ENCODE measurements at regions not wholly inside any gene's neighbourhood (a gene's known extent, or its start where the extent isn't known, plus 50 kb on each side); places are given as distances from the start of the nearest gene placed in this dataset.

DNA sequence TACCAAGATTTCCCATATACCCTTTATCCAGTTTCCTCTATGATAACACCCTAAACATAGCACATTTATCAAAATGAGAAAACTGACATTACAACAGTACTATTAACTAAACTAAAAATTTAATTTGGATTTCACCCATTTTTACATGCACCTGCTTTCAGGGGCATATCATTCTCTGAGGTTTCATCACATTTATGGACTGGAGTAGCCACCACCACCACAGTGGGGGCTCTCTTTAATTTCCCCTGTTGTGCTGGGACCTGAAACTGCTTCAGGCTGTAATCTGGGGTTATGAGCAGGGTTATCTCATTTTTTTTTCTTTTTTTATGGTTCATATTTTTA lies 637.9 kb upstream of the DPP6 start:
- Histone ChIP-seq H2BK15ac (replicated peaks; ENCODE audit: low read depth) (no peak overlapping the region), H3K23ac (ENCODE audit: low read length) (no peak overlapping the region), H3K4me1 (ENCODE audit: control insufficient read depth, low read depth, low read length) (no peaks in the 10 kb centered on the region), H2AK5ac (ENCODE audit: low read length) (no peak overlapping the region), H2BK120ac (ENCODE audit: low read depth, low read length) (no peak overlapping the region), H3K36me3 (ENCODE audit: control insufficient read depth, insufficient read depth, low read length) (no peaks in the 10 kb centered on the region), H3K4ac (ENCODE audit: low read depth, low read length) (no peak overlapping the region), H3K79me2 (ENCODE audit: control insufficient read depth, insufficient read depth, low read length) (no peaks in the 10 kb centered on the region), H3K79me1 (ENCODE audit: low read length) (no peaks in the 10 kb centered on the region), H3K4me2 (ENCODE audit: low read length) (no peak overlapping the region), H2BK5ac (ENCODE audit: low read length) (no peak overlapping the region), H3K27ac (ENCODE audit: low read depth, low read length) (no peak overlapping the region), H3K56ac (ENCODE audit: low read length) (no peak overlapping the region), H4K5ac (ENCODE audit: low read length) (no peak overlapping the region), H4K8ac (ENCODE audit: low read depth, low read length) (no peak overlapping the region), H3K18ac (ENCODE audit: low read length) (no peak overlapping the region), H3K27me3 (ENCODE audit: insufficient read depth, low read length, poor library complexity) (no peaks in the 10 kb centered on the region), H3K4me3 (ENCODE audit: low read length) (no peak overlapping the region), H3K9ac (ENCODE audit: low read length) (no peak overlapping the region)
- DNase-seq, result no peak

DNA sequence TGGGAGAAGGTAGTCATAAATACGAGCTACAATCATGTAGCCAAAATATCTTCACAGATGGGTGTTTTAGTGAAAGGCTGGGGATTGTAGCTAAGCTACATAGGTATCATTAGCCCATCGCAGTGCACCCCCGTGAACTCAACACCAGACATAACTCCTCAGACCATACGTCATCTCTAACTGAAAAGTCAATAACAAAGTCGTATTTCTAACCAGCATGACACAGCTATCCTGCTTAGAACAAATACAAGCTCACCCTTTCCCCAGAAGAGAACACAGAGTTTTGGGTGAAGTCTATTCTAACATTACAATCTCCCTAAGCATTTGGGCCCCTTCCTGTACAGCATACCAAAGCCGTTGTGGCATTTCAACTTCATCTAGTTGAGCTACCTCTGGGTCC lies 636.6 kb upstream of the DPP6 start:
- WGBS (ENCODE audit: extremely low coverage, insufficient coverage, low lambda C conversion rate), result no CpG with 5 or more reads among the region's 6 CpGs
- no peak overlapping the region for H3K56ac ChIP-seq (ENCODE audit: low read length)
- no peaks in the 10 kb centered on the region for H3K4me1 ChIP-seq (ENCODE audit: control insufficient read depth, low read depth, low read length)
- no peak overlapping the region for H4K8ac ChIP-seq (ENCODE audit: low read depth, low read length)
- H3K36me3 ChIP-seq (ENCODE audit: control insufficient read depth, insufficient read depth, low read length), result no peaks in the 10 kb centered on the region
- no peak overlapping the region for H4K5ac ChIP-seq (ENCODE audit: low read length)
- no peak overlapping the region for H3K27ac ChIP-seq (ENCODE audit: low read depth, low read length)
- H3K18ac ChIP-seq (ENCODE audit: low read length), result no peak overlapping the region
- H3K79me2 ChIP-seq (ENCODE audit: control insufficient read depth, insufficient read depth, low read length), result no peaks in the 10 kb centered on the region
- H2AK5ac ChIP-seq (ENCODE audit: low read length), result no peak overlapping the region
- H3K4me3 ChIP-seq (ENCODE audit: low read length), result no peak overlapping the region
- no peak overlapping the region for H2BK15ac ChIP-seq (replicated peaks; ENCODE audit: low read depth)
- H2BK120ac ChIP-seq (ENCODE audit: low read depth, low read length), result no peak overlapping the region
- H3K9ac ChIP-seq (ENCODE audit: low read length), result no peak overlapping the region
- no peak overlapping the region for H3K4ac ChIP-seq (ENCODE audit: low read depth, low read length)
- H2BK5ac ChIP-seq (ENCODE audit: low read length), result no peak overlapping the region
- DNase-seq, result no peak
- H3K27me3 ChIP-seq (ENCODE audit: insufficient read depth, low read length, poor library complexity), result no peaks in the 10 kb centered on the region
- no peak overlapping the region for H3K4me2 ChIP-seq (ENCODE audit: low read length)
- H3K79me1 ChIP-seq (ENCODE audit: low read length), result no peaks in the 10 kb centered on the region
- H3K23ac ChIP-seq (ENCODE audit: low read length), result no peak overlapping the region

- DNase-seq, result peak; percentile 18
- Histone ChIP-seq H3K9ac (ENCODE audit: low read length) (no peak overlapping the region), H3K4me2 (ENCODE audit: low read length) (no peak overlapping the region), H3K36me3 (ENCODE audit: control insufficient read depth, insufficient read depth, low read length) (no peaks in the 10 kb centered on the region), H3K4me1 (ENCODE audit: control insufficient read depth, low read depth, low read length) (no peaks in the 10 kb centered on the region), H4K8ac (ENCODE audit: low read depth, low read length) (no peak overlapping the region), H3K27me3 (ENCODE audit: insufficient read depth, low read length, poor library complexity) (no peaks in the 10 kb centered on the region), H2BK120ac (ENCODE audit: low read depth, low read length) (no peak overlapping the region), H3K4ac (ENCODE audit: low read depth, low read length) (no peak overlapping the region), H2BK5ac (ENCODE audit: low read length) (no peak overlapping the region), H2AK5ac (ENCODE audit: low read length) (no peak overlapping the region), H3K23ac (ENCODE audit: low read length) (no peak overlapping the region), H3K79me1 (ENCODE audit: low read length) (no peaks in the 10 kb centered on the region), H2BK15ac (replicated peaks; ENCODE audit: low read depth) (no peak overlapping the region), H4K5ac (ENCODE audit: low read length) (no peak overlapping the region), H3K56ac (ENCODE audit: low read length) (no peak overlapping the region), H3K4me3 (ENCODE audit: low read length) (no peak overlapping the region), H3K18ac (ENCODE audit: low read length) (no peak overlapping the region), H3K27ac (ENCODE audit: low read depth, low read length) (no peak overlapping the region), H3K79me2 (ENCODE audit: control insufficient read depth, insufficient read depth, low read length) (no peaks in the 10 kb centered on the region)
- no CpG with 5 or more reads among the region's 9 CpGs for WGBS (ENCODE audit: extremely low coverage, insufficient coverage, low lambda C conversion rate)
These were observed 629.6 kb upstream of the DPP6 start for GRCh38 chr7:153422291-153423209.

- no peak overlapping the region for H3K18ac ChIP-seq (ENCODE audit: low read length)
- H3K36me3 ChIP-seq (ENCODE audit: control insufficient read depth, insufficient read depth, low read length), result no peaks in the 10 kb centered on the region
- no peaks in the 10 kb centered on the region for H3K79me2 ChIP-seq (ENCODE audit: control insufficient read depth, insufficient read depth, low read length)
- no peak overlapping the region for H3K4me2 ChIP-seq (ENCODE audit: low read length)
- no peak overlapping the region for H3K4ac ChIP-seq (ENCODE audit: low read depth, low read length)
- no peak overlapping the region for H2BK5ac ChIP-seq (ENCODE audit: low read length)
- H3K79me1 ChIP-seq (ENCODE audit: low read length), result no peaks in the 10 kb centered on the region
- no peaks in the 10 kb centered on the region for H3K27me3 ChIP-seq (ENCODE audit: insufficient read depth, low read length, poor library complexity)
- H2AK5ac ChIP-seq (ENCODE audit: low read length), result no peak overlapping the region
- H2BK120ac ChIP-seq (ENCODE audit: low read depth, low read length), result no peak overlapping the region
- H3K4me1 ChIP-seq (ENCODE audit: control insufficient read depth, low read depth, low read length), result no peaks in the 10 kb centered on the region
- DNase-seq, result no peak
- no peak overlapping the region for H3K23ac ChIP-seq (ENCODE audit: low read length)
- H3K56ac ChIP-seq (ENCODE audit: low read length), result no peak overlapping the region
- H4K5ac ChIP-seq (ENCODE audit: low read length), result no peak overlapping the region
- no peak overlapping the region for H4K8ac ChIP-seq (ENCODE audit: low read depth, low read length)
- H3K9ac ChIP-seq (ENCODE audit: low read length), result no peak overlapping the region
- no peak overlapping the region for H2BK15ac ChIP-seq (replicated peaks; ENCODE audit: low read depth)
- H3K27ac ChIP-seq (ENCODE audit: low read depth, low read length), result no peak overlapping the region
- H3K4me3 ChIP-seq (ENCODE audit: low read length), result no peak overlapping the region
- WGBS (ENCODE audit: extremely low coverage, insufficient coverage, low lambda C conversion rate), result no CpG with 5 or more reads among the region's 2 CpGs
These were observed 629.0 kb upstream of the DPP6 start for GRCh38 chr7:153423210-153423590.

DNA sequence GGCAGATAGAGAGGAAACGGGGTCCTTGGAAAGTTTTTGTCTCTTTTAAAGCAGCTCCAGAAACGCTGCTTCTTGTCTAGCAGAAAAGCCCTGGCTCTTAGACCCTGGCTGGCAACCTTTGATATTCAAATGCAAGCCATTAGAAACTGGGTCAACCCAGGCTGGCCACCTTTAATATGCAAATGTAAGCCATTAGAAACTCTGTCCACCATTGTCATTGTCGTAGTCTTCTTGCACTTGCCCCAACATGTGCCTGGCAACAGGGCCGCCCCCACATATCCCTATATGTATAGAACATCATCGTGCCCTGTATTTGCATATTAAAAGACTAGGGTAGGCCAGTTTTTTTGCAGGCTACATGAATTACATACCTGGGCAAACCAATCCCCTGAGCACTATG lies 621.3 kb upstream of the DPP6 start:
- no peaks in the 10 kb centered on the region for H3K79me1 ChIP-seq (ENCODE audit: low read length)
- no peak overlapping the region for H3K9ac ChIP-seq (ENCODE audit: low read length)
- peak; percentile 22 for DNase-seq
- WGBS (ENCODE audit: extremely low coverage, insufficient coverage, low lambda C conversion rate), result no CpG with 5 or more reads among the region's 5 CpGs
- no peak overlapping the region for H3K56ac ChIP-seq (ENCODE audit: low read length)
- H4K5ac ChIP-seq (ENCODE audit: low read length), result no peak overlapping the region
- H2BK15ac ChIP-seq (replicated peaks; ENCODE audit: low read depth), result no peak overlapping the region
- H4K8ac ChIP-seq (ENCODE audit: low read depth, low read length), result peak overlapping the region; percentile 65
- peak overlapping the region; percentile 92 for H2BK120ac ChIP-seq (ENCODE audit: low read depth, low read length)
- H3K27me3 ChIP-seq (ENCODE audit: insufficient read depth, low read length, poor library complexity), result no peaks in the 10 kb centered on the region
- no peaks in the 10 kb centered on the region for H3K79me2 ChIP-seq (ENCODE audit: control insufficient read depth, insufficient read depth, low read length)
- H3K4ac ChIP-seq (ENCODE audit: low read depth, low read length), result no peak overlapping the region
- H3K23ac ChIP-seq (ENCODE audit: low read length), result no peak overlapping the region
- peak overlapping the region; percentile 83 for H3K18ac ChIP-seq (ENCODE audit: low read length)
- peak overlapping the region; percentile 45 for H2BK5ac ChIP-seq (ENCODE audit: low read length)
- no peak overlapping the region for H2AK5ac ChIP-seq (ENCODE audit: low read length)
- H3K27ac ChIP-seq (ENCODE audit: low read depth, low read length), result peak overlapping the region; percentile 86
- H3K4me2 ChIP-seq (ENCODE audit: low read length), result no peak overlapping the region
- H3K36me3 ChIP-seq (ENCODE audit: control insufficient read depth, insufficient read depth, low read length), result no peaks in the 10 kb centered on the region
- H3K4me3 ChIP-seq (ENCODE audit: low read length), result no peak overlapping the region
- H3K4me1 ChIP-seq (ENCODE audit: control insufficient read depth, low read depth, low read length), result no peaks in the 10 kb centered on the region

GRCh38 chr7:153432063-153432462 lies 620.1 kb upstream of the DPP6 start:
- Histone ChIP-seq H3K56ac (ENCODE audit: low read length) (no peak overlapping the region), H3K4me2 (ENCODE audit: low read length) (no peak overlapping the region), H2BK5ac (ENCODE audit: low read length) (peak overlapping the region; percentile 53), H3K4me3 (ENCODE audit: low read length) (no peak overlapping the region), H3K4me1 (ENCODE audit: control insufficient read depth, low read depth, low read length) (no peaks in the 10 kb centered on the region), H2BK15ac (replicated peaks; ENCODE audit: low read depth) (no peak overlapping the region), H3K23ac (ENCODE audit: low read length) (no peak overlapping the region), H3K27ac (ENCODE audit: low read depth, low read length) (peak overlapping the region; percentile 74), H2BK120ac (ENCODE audit: low read depth, low read length) (no peak overlapping the region), H3K79me2 (ENCODE audit: control insufficient read depth, insufficient read depth, low read length) (no peaks in the 10 kb centered on the region), H3K18ac (ENCODE audit: low read length) (peak overlapping the region; percentile 52), H3K79me1 (ENCODE audit: low read length) (no peaks in the 10 kb centered on the region), H3K9ac (ENCODE audit: low read length) (no peak overlapping the region), H4K8ac (ENCODE audit: low read depth, low read length) (no peak overlapping the region), H4K5ac (ENCODE audit: low read length) (no peak overlapping the region), H3K4ac (ENCODE audit: low read depth, low read length) (no peak overlapping the region), H3K27me3 (ENCODE audit: insufficient read depth, low read length, poor library complexity) (no peaks in the 10 kb centered on the region), H3K36me3 (ENCODE audit: control insufficient read depth, insufficient read depth, low read length) (no peaks in the 10 kb centered on the region), H2AK5ac (ENCODE audit: low read length) (no peak overlapping the region)
- no CpG with 5 or more reads among the region's 8 CpGs for WGBS (ENCODE audit: extremely low coverage, insufficient coverage, low lambda C conversion rate)
- DNase-seq, result peak; percentile 93

Measured in mesendoderm (in vitro differentiated cells).